Fibroblast of pulmonary artery (primary cell): ENCODE measurements at regions not wholly inside any gene's neighbourhood (a gene's known extent, or its start where the extent isn't known, plus 50 kb on each side); places are given as distances from the start of the nearest gene placed in this dataset.

Experiments
- DNase-seq: peaks from one replicate; pipeline ENCODE4 v3.0.0-alpha.2; 2010; ENCODE audit warnings: low read depth
- H3K4me3 ChIP-seq: replicated peaks from 2 replicates; pipeline ENCODE4 v1.5.1; 2011; ENCODE audit warnings: low read depth, mild to moderate bottlenecking, control low read depth, low read length, moderate library complexity
- CTCF ChIP-seq: IDR thresholded peaks from 2 replicates; pipeline ENCODE4 v1.5.1; 2011; ENCODE audit warnings: mild to moderate bottlenecking, control low read depth, low read length, inconsistent platforms; ENCODE audit errors: missing control alignments

GRCh38 chr3:124315215-124316033 lies 323.5 kb upstream of the ROPN1 start:
- H3K4me3 ChIP-seq = no peak overlapping the region
- peak; percentile 16 for DNase-seq
- no peak for TF ChIP-seq CTCF

GRCh38 chr3:124316034-124316287 lies 324.0 kb upstream of the ROPN1 start:
- no peak for DNase-seq
- no peak for TF ChIP-seq CTCF
- no peak overlapping the region for H3K4me3 ChIP-seq

- no peak for TF ChIP-seq CTCF
- no peak overlapping the region for H3K4me3 ChIP-seq
- no peak for DNase-seq
Observed at GRCh38 chr3:124318014-124318413, 326.1 kb upstream of the ROPN1 start.

GRCh38 chr3:124318656-124319055 lies 326.7 kb upstream of the ROPN1 start:
- no peak for TF ChIP-seq CTCF
- DNase-seq = no peak

GRCh38 chr3:124320976-124321375 lies 329.1 kb upstream of the ROPN1 start:
- no peak for TF ChIP-seq CTCF
- H3K4me3 ChIP-seq = no peak overlapping the region
- no peak for DNase-seq

More at GRCh38 chr3:124318656-124319055, 326.7 kb upstream of the ROPN1 start:
- H3K4me3 ChIP-seq = no peak overlapping the region

GRCh38 chr3:124322309-124322880 lies 330.5 kb upstream of the ROPN1 start:
- TF ChIP-seq CTCF = no peak
- no peak overlapping the region for H3K4me3 ChIP-seq
- DNase-seq = no peak

GRCh38 chr3:124322966-124323365 lies 331.0 kb upstream of the ROPN1 start:
- DNase-seq = no peak
- no peak for TF ChIP-seq CTCF
- H3K4me3 ChIP-seq = no peak overlapping the region
